Liver (tissue), 8 donors: ENCODE measurements at regions not wholly inside any gene's neighbourhood (a gene's known extent, or its start where the extent isn't known, plus 50 kb on each side); places are given as distances from the start of the nearest gene placed in this dataset.

Source experiments
- DNase-seq: peaks from one replicate; pipeline ENCODE4 v3.0.0-alpha.2; 2017; ENCODE audit warnings: low spot score
- H3K27ac ChIP-seq, 2 donors: one replicate each; pipeline ENCODE4 v1.7.0; 2013; ENCODE audit warnings: inconsistent platforms in 2 of 2, low read length in 2 of 2, control low read depth in 1 of 2, low read depth in 1 of 2, mild to moderate bottlenecking in 1 of 2
- H3K27me3 ChIP-seq, 4 donors: one replicate each; pipeline versions ENCODE4 v1.6.1 to v1.7.0; 2013; ENCODE audit warnings: low read length in 3 of 4, inconsistent platforms in 1 of 4, mild to moderate bottlenecking in 1 of 4, moderate library complexity in 1 of 4; ENCODE audit not compliant: control insufficient read depth in 4 of 4, insufficient read depth in 4 of 4
- H3K36me3 ChIP-seq, 4 donors: one replicate each; pipeline versions ENCODE4 v1.6.1 to v1.7.0; 2013; ENCODE audit warnings: low read length in 3 of 4, mild to moderate bottlenecking in 3 of 4, low read depth in 1 of 4, moderate library complexity in 1 of 4; ENCODE audit not compliant: control insufficient read depth in 4 of 4, insufficient read depth in 3 of 4
- H3K4me1 ChIP-seq, 4 donors: one replicate each; pipeline versions ENCODE4 v1.6.1 to v1.7.0; 2013; ENCODE audit warnings: low read length in 3 of 4, mild to moderate bottlenecking in 3 of 4, moderate library complexity in 1 of 4; ENCODE audit not compliant: control insufficient read depth in 4 of 4, insufficient read depth in 4 of 4
- H3K4me3 ChIP-seq, 3 donors: one replicate each; pipeline versions ENCODE4 v1.6.1 to v1.7.0; 2013; ENCODE audit warnings: low read length in 3 of 3, control low read depth in 1 of 3, low read depth in 1 of 3, mild to moderate bottlenecking in 1 of 3
- H3K9ac ChIP-seq, 2 donors: one replicate each; pipeline ENCODE4 v1.7.0; 2013; ENCODE audit warnings: low read length in 2 of 2, mild to moderate bottlenecking in 2 of 2, moderate library complexity in 2 of 2, control low read depth in 1 of 2, low read depth in 1 of 2
- H3K9me3 ChIP-seq, 4 donors: one replicate each; pipeline versions ENCODE4 v1.6.1 to v1.7.0; 2013; ENCODE audit warnings: low read length in 3 of 4; ENCODE audit not compliant: control insufficient read depth in 4 of 4
- ATF3 ChIP-seq: IDR thresholded peaks from 2 replicates; pipeline ENCODE4 v1.6.1; 2016; ENCODE audit warnings: antibody characterized with exemption
- CTCF ChIP-seq: fragments of 150-350 bp; IDR thresholded peaks from 2 replicates; pipeline ENCODE4 v1.5.1; 2017; ENCODE audit warnings: improper control_type of control experiment, low read depth, low read length; ENCODE audit not compliant: missing input control
- EGR1 ChIP-seq, 2 donors: IDR thresholded peaks; 2 replicates each; pipeline ENCODE4 v1.6.1; 2016 to 2018; ENCODE audit warnings: antibody characterized with exemption in 2 of 2, low read depth in 2 of 2
- FOXA1 ChIP-seq: IDR thresholded peaks from 2 replicates; pipeline ENCODE4 v1.6.1; 2016; ENCODE audit warnings: antibody characterized with exemption
- FOXA2 ChIP-seq: IDR thresholded peaks from 2 replicates; pipeline ENCODE4 v1.6.1; 2016; ENCODE audit warnings: antibody characterized with exemption
- GABPA ChIP-seq, 2 donors: IDR thresholded peaks in 1 of 2; conservative IDR thresholded peaks in 1 of 2; 2 replicates each; pipeline ENCODE4 v1.6.1; 2016; ENCODE audit warnings: antibody characterized with exemption in 2 of 2, mild to moderate bottlenecking in 1 of 2, moderate library complexity in 1 of 2
- HNF4A ChIP-seq, 2 donors: conservative IDR thresholded peaks; 2 replicates each; pipeline ENCODE4 v1.6.1; 2016; ENCODE audit warnings: antibody characterized with exemption in 2 of 2, mild to moderate bottlenecking in 2 of 2
- HNF4G ChIP-seq: IDR thresholded peaks from 2 replicates; pipeline ENCODE4 v1.6.1; 2016; ENCODE audit warnings: antibody characterized with exemption
- JUND ChIP-seq, 2 donors: IDR thresholded peaks; 2 replicates each; pipeline ENCODE4 v1.6.1; 2016; ENCODE audit warnings: antibody characterized with exemption in 2 of 2
- MAX ChIP-seq: IDR thresholded peaks from 2 replicates; pipeline ENCODE4 v1.6.1; 2016; ENCODE audit warnings: antibody characterized with exemption
- NR2F2 ChIP-seq: IDR thresholded peaks from 2 replicates; pipeline ENCODE4 v1.6.1; 2016; ENCODE audit warnings: antibody characterized with exemption
- RAD21 ChIP-seq, 2 donors: IDR thresholded peaks; 2 replicates each; pipeline ENCODE4 v1.6.1; 2016; ENCODE audit warnings: antibody characterized with exemption in 2 of 2, mild to moderate bottlenecking in 2 of 2
- REST ChIP-seq: IDR thresholded peaks from 2 replicates; pipeline ENCODE4 v1.6.1; 2016; ENCODE audit warnings: antibody characterized with exemption, mild to moderate bottlenecking
- RXRA ChIP-seq, 2 donors: IDR thresholded peaks; 2 replicates each; pipeline ENCODE4 v1.6.1; 2017 to 2018; ENCODE audit warnings: antibody characterized with exemption in 2 of 2, mild to moderate bottlenecking in 1 of 2
- SP1 ChIP-seq: IDR thresholded peaks from 2 replicates; pipeline ENCODE4 v1.6.1; 2018; ENCODE audit warnings: antibody characterized with exemption, mild to moderate bottlenecking
- TAF1 ChIP-seq: conservative IDR thresholded peaks from 2 replicates; pipeline ENCODE4 v1.6.1; 2016; ENCODE audit warnings: antibody characterized with exemption, mild to moderate bottlenecking
- YY1 ChIP-seq: IDR thresholded peaks from 2 replicates; pipeline ENCODE4 v1.6.1; 2016; ENCODE audit warnings: antibody characterized with exemption, mild to moderate bottlenecking
- ZBTB33 ChIP-seq: IDR thresholded peaks from 2 replicates; pipeline ENCODE4 v1.6.1; 2016; ENCODE audit warnings: antibody characterized with exemption
- WGBS: extraction: QIAGEN DNeasy Blood & Tissue Kit; methylation state at CpG from one replicate; pipeline ENCODE4 v1.1.7; 2013; 5-methylcytosine and 5-hydroxymethylcytosine counted together
- donor health status: healthy.
- donor health status: healthy.
- donor health status: healthy.
- donor health status: healthy.
- donor health status: healthy.

GRCh38 chr11:33479231-33479630, 221.4 kb downstream of the C11orf91 start:
- Histone ChIP-seq H3K27ac (no peak overlapping the region), H3K4me3 (no peak overlapping the region), H3K9me3 (no peaks in the 10 kb centered on the region), H3K4me1 (peaks cover 0 to 8% (median 5%) of the 10 kb centered on the region in 4 donors), H3K9ac (no peak overlapping the region), H3K27me3 (no peaks in the 10 kb centered on the region), H3K36me3 (no peaks in the 10 kb centered on the region)
- TF ChIP-seq GABPA (IDR thresholded peaks at IDR 0.05 in 1 of 2, conservative IDR thresholded peaks at IDR 0.05 in 1 of 2) = no peak
- TF ChIP-seq SP1 = no peak
- no peak for TF ChIP-seq HNF4G
- no peak for TF ChIP-seq FOXA2
- no peak for TF ChIP-seq RXRA (IDR thresholded peaks at IDR 0.05)
- DNase-seq = no peak
- WGBS = 91% methylated on average over 3 of the region's 3 CpGs

GRCh38 chr11:33478111-33478573, 221.0 kb downstream of the HIPK3 start:
- H3K36me3 ChIP-seq = no peaks in the 10 kb centered on the region
- 31% methylated on average over 7 of the region's 7 CpGs for WGBS
- H3K27ac ChIP-seq = no peak overlapping the region
- no peak overlapping the region for H3K9ac ChIP-seq
- H3K4me3 ChIP-seq = no peak overlapping the region
- TF ChIP-seq SP1 = peak; percentile 50
- TF ChIP-seq RAD21 (IDR thresholded peaks at IDR 0.05) = peak in 1 of 2 donors; percentile 7
- no peak for TF ChIP-seq ZBTB33
- no peak for TF ChIP-seq MAX
- TF ChIP-seq YY1 = peak; percentile 38
- TF ChIP-seq JUND (IDR thresholded peaks at IDR 0.05) = peak in 1 of 2 donors; percentile 18
- TF ChIP-seq GABPA (IDR thresholded peaks at IDR 0.05 in 1 of 2, conservative IDR thresholded peaks at IDR 0.05 in 1 of 2) = no peak
- no peak for TF ChIP-seq CTCF
- no peak for TF ChIP-seq EGR1 (IDR thresholded peaks at IDR 0.05; ENCODE audit: low read depth in 2 of 2)
- TF ChIP-seq RXRA (IDR thresholded peaks at IDR 0.05) = peak; percentile 79 to 85
- no peak for TF ChIP-seq REST
- no peak for TF ChIP-seq FOXA2
- peak; percentile 54 for TF ChIP-seq ATF3
- no peak for TF ChIP-seq HNF4G
- TF ChIP-seq NR2F2 = peak; percentile 31
- TF ChIP-seq FOXA1 = no peak
- no peak for TF ChIP-seq HNF4A (conservative IDR thresholded peaks at IDR 0.05)
- no peak for TF ChIP-seq TAF1
- no peak for DNase-seq
- no peaks in the 10 kb centered on the region for H3K27me3 ChIP-seq
- no peaks in the 10 kb centered on the region for H3K9me3 ChIP-seq
- H3K4me1 ChIP-seq = peaks cover 0 to 8% (median 5%) of the 10 kb centered on the region in 4 donors
